ENCODE measurements at regions not wholly inside any gene's neighbourhood (a gene's known extent, or its start where the extent isn't known, plus 50 kb on each side); places are given as distances from the start of the nearest gene placed in this dataset.

GRCh38 chr14:81759541-81759940 is 225.9 kb upstream of the SEL1L start:
- no peaks in the 10 kb centered on the region for H3K9me1 ChIP-seq (replicated peaks; ENCODE audit: control insufficient read depth, extremely low read depth, insufficient read depth, low read length)
- no peaks in the 10 kb centered on the region for H3K27me3 ChIP-seq (ENCODE audit: control insufficient read depth in 2 of 2, insufficient read depth in 2 of 2, low read length in 2 of 2)
- H3K4me3 ChIP-seq (replicated peaks in 1 of 3; ENCODE audit: insufficient read depth in 1 of 3, low read depth in 1 of 3, low read length in 3 of 3), result no peak overlapping the region
- H3K27ac ChIP-seq (ENCODE audit: insufficient read depth, low read depth, low read length), result no peak overlapping the region
- H3K4me1 ChIP-seq (ENCODE audit: control insufficient read depth, extremely low read depth, insufficient read depth, low read length), result no peaks in the 10 kb centered on the region
- TF ChIP-seq GATA2 (IDR thresholded peaks at IDR 0.05; ENCODE audit: insufficient read depth, insufficient read length, low read depth, low read length), result no peak
- no peak for TF ChIP-seq MAX (IDR thresholded peaks at IDR 0.05; ENCODE audit: insufficient read depth, insufficient read length)
- TF ChIP-seq MYC (IDR thresholded peaks at IDR 0.05; ENCODE audit: low read depth, low read length), result no peak
- no peak for TF ChIP-seq EZH2 (IDR thresholded peaks at IDR 0.05; ENCODE audit: borderline replicate concordance, low read depth, low read length, severe bottlenecking)
- no peak for TF ChIP-seq POLR2A (IDR thresholded peaks at IDR 0.05; ENCODE audit: low read depth, low read length)
- TF ChIP-seq CTCF (IDR thresholded peaks at IDR 0.05; ENCODE audit: extremely low read depth in 1 of 2, insufficient read depth in 1 of 2, low read depth in 1 of 2, low read length in 2 of 2), result no peak
- no peak for TF ChIP-seq FOS (IDR thresholded peaks at IDR 0.05; ENCODE audit: borderline replicate concordance, insufficient read depth, low read length)
- no peak for TF ChIP-seq POLR2AphosphoS5 (IDR thresholded peaks at IDR 0.05; ENCODE audit: insufficient read depth, low read depth, low read length)
- TF ChIP-seq JUN (IDR thresholded peaks at IDR 0.05; ENCODE audit: borderline replicate concordance, insufficient read depth, insufficient read length, low read depth), result no peak
- no peaks in the 10 kb centered on the region for H4K20me1 ChIP-seq (replicated peaks; ENCODE audit: control insufficient read depth, extremely low read depth, insufficient read depth, low read length)
- POLR2A ChIA-PET, result no interaction called here
- no peak overlapping the region for H3K9ac ChIP-seq (replicated peaks; ENCODE audit: extremely low read depth, insufficient read depth, low read length)
- no peak overlapping the region for H3K4me2 ChIP-seq (ENCODE audit: insufficient read depth, low read length)
- BruUV-seq (replicated peaks), result no TSS peak
- no peak for FAIRE-seq
- H3K36me3 ChIP-seq (ENCODE audit: control insufficient read depth in 2 of 2, extremely low read depth in 1 of 2, insufficient read depth in 2 of 2, low read length in 2 of 2), result no peaks in the 10 kb centered on the region
- dilution Hi-C loops (cut with MboI; ENCODE audit: extremely low pct_ligation_motif_present, low sequenced_read_pairs), result no loop called here
- no peaks in the 10 kb centered on the region for H3K9me3 ChIP-seq (replicated peaks; ENCODE audit: control insufficient read depth, insufficient read depth, low read length)
- CTCF ChIA-PET, result no interaction called here
- intact Hi-C loops (cut with micrococcal nuclease), result no loop called here
- no peak overlapping the region for H2AFZ ChIP-seq (ENCODE audit: low read depth, low read length)
- DNase-seq (ENCODE audit: low read depth, low spot score), result no peak
- H3K79me2 ChIP-seq (ENCODE audit: control insufficient read depth, insufficient read depth, low read length), result no peaks in the 10 kb centered on the region
